ENCODE measurements at regions not wholly inside any gene's neighbourhood (a gene's known extent, or its start where the extent isn't known, plus 50 kb on each side); places are given as distances from the start of the nearest gene placed in this dataset.

DNA sequence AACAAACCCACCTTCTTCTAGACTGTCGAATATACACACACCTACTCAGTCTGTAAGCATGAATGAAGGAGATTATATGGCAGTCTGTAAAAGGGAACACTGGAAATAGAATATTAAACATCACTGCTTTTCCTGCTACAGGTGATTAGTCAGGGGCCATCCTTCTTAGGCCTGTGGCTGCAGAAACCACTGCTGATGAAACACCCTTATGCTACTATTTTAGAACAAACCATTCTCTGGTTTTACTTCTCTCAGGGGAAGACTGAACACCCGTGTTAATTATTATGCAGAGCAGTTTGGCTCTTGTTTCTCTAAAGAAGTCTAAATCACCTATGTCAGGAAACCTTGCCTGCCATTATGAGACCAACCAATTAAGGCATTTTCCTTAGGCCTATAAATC is 351.1 kb upstream of the KLF6 start:
- TF ChIP-seq, protein P1, sequence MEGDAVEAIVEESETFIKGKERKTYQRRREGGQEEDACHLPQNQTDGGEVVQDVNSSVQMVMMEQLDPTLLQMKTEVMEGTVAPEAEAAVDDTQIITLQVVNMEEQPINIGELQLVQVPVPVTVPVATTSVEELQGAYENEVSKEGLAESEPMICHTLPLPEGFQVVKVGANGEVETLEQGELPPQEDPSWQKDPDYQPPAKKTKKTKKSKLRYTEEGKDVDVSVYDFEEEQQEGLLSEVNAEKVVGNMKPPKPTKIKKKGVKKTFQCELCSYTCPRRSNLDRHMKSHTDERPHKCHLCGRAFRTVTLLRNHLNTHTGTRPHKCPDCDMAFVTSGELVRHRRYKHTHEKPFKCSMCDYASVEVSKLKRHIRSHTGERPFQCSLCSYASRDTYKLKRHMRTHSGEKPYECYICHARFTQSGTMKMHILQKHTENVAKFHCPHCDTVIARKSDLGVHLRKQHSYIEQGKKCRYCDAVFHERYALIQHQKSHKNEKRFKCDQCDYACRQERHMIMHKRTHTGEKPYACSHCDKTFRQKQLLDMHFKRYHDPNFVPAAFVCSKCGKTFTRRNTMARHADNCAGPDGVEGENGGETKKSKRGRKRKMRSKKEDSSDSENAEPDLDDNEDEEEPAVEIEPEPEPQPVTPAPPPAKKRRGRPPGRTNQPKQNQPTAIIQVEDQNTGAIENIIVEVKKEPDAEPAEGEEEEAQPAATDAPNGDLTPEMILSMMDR (IDR thresholded peaks at IDR 0.05), result no peak
- no peak for TF ChIP-seq POLR2A (IDR thresholded peaks at IDR 0.05)

Measured in thyroid gland (tissue), 4 donors.